Activated CD4-positive, CD25-positive, alpha-beta regulatory T cell treated with anti-CD3 and anti-CD28 coated beads, Interleukin-2, amount 50 U/mL, for 16 hours (primary cell): ENCODE measurements at regions not wholly inside any gene's neighbourhood (a gene's known extent, or its start where the extent isn't known, plus 50 kb on each side); places are given as distances from the start of the nearest gene placed in this dataset.
"Not testable (repeated sequence)": the region's sequence is repeated elsewhere in the genome, so short reads cannot be mapped to it uniquely, and the experiment has no call there.

Source experiments
- DNase-seq: peaks from one replicate; pipeline ENCODE4 v3.0.0-alpha.2; 2020; ENCODE audit warnings: low read depth, low spot score

- DNase-seq = not testable (repeated sequence)
Measured at GRCh38 chr6:84941609-84942008, 177.2 kb upstream of the TBX18 start.

GRCh38 chr6:84929212-84929611 is 164.8 kb upstream of the TBX18 start:
- no peak for DNase-seq

GRCh38 chr6:84927551-84927950 is 163.2 kb upstream of the TBX18 start:
- no peak for DNase-seq

- DNase-seq = no peak
Measured at GRCh38 chr6:84926189-84927155, 162.1 kb upstream of the TBX18 start.

GRCh38 chr6:84921891-84922290 is 157.5 kb upstream of the TBX18 start:
- DNase-seq = no peak

- no peak for DNase-seq
Measured at GRCh38 chr6:84920021-84920420, 155.6 kb upstream of the TBX18 start.

GRCh38 chr6:84916704-84917103 is 152.3 kb upstream of the TBX18 start:
- no peak for DNase-seq

- no peak for DNase-seq
Measured at GRCh38 chr6:84912472-84913322, 148.3 kb upstream of the TBX18 start.

GRCh38 chr6:84910906-84911607 is 146.7 kb upstream of the TBX18 start:
- no peak for DNase-seq

GRCh38 chr6:84908304-84908904 is 144.0 kb upstream of the TBX18 start:
- DNase-seq = no peak

GRCh38 chr6:84906514-84906913 is 142.1 kb upstream of the TBX18 start:
- DNase-seq = no peak

GRCh38 chr6:84905823-84906222 is 141.4 kb upstream of the TBX18 start:
- DNase-seq = no peak

- DNase-seq = no peak
Measured at GRCh38 chr6:84902354-84902928, 138.0 kb upstream of the TBX18 start.

- DNase-seq = no peak
Measured at GRCh38 chr6:84897988-84898594, 133.7 kb upstream of the TBX18 start.

GRCh38 chr6:84897011-84897410 is 132.6 kb upstream of the TBX18 start:
- DNase-seq = no peak

- DNase-seq = no peak
Measured at GRCh38 chr6:84892671-84893070, 128.3 kb upstream of the TBX18 start.

GRCh38 chr6:84882768-84883766 is 118.7 kb upstream of the TBX18 start:
- no peak for DNase-seq

- not testable (repeated sequence) for DNase-seq
Measured at GRCh38 chr6:84879385-84879784, 115.0 kb upstream of the TBX18 start.

- no peak for DNase-seq
Measured at GRCh38 chr6:84877515-84878210, 113.3 kb upstream of the TBX18 start.
